ENCODE measurements at regions not wholly inside any gene's neighbourhood (a gene's known extent, or its start where the extent isn't known, plus 50 kb on each side); places are given as distances from the start of the nearest gene placed in this dataset.

DNA sequence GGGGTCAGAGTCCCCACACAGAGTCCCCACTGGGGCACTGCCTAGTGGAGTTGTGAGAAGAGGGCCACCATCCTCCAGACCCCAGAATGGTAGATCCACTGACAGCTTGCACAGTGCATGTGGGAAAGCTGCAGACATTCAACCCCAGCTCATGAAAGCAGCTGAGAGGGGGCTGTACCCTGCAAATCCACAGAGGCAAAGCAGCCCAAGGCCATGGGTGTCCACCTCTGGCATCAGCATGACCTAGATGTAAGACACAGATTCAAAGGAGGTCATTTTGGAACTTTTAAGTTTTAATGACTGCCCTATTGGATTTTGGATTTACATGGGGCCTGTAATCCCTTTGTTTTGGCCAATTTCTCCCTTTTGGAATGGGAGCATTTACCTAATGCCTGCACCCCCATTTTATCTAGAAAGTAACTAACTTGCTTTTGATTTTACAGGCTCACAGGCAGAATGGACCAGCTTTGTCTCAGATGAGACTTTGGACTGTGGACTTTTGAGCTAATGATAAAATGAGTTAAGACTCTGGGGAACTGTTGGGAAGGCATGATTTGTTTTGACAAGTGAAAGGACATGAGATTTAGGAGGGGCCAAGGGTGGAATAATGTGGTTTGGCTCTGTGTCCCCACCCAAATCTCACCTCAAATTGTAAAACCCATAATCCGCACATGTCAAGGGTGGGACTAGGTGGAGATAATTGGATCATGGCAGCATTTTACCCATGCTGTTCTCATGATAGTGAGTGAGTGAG is 56.3 kb upstream of the ITGA1 start:
- DNase-seq (ENCODE audit: low spot score in 2 of 2) = no peak
- peaks cover 6% of the 10 kb centered on the region for H3K4me1 ChIP-seq
- H3K4me3 ChIP-seq = no peak overlapping the region
- TF ChIP-seq POLR2AphosphoS5 (IDR thresholded peaks at IDR 0.05) = no peak
- no peak for TF ChIP-seq EP300 (IDR thresholded peaks at IDR 0.05)
- TF ChIP-seq, protein P1, sequence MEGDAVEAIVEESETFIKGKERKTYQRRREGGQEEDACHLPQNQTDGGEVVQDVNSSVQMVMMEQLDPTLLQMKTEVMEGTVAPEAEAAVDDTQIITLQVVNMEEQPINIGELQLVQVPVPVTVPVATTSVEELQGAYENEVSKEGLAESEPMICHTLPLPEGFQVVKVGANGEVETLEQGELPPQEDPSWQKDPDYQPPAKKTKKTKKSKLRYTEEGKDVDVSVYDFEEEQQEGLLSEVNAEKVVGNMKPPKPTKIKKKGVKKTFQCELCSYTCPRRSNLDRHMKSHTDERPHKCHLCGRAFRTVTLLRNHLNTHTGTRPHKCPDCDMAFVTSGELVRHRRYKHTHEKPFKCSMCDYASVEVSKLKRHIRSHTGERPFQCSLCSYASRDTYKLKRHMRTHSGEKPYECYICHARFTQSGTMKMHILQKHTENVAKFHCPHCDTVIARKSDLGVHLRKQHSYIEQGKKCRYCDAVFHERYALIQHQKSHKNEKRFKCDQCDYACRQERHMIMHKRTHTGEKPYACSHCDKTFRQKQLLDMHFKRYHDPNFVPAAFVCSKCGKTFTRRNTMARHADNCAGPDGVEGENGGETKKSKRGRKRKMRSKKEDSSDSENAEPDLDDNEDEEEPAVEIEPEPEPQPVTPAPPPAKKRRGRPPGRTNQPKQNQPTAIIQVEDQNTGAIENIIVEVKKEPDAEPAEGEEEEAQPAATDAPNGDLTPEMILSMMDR (IDR thresholded peaks at IDR 0.05) = no peak
- TF ChIP-seq POLR2A (IDR thresholded peaks at IDR 0.05) = no peak
- no peaks in the 10 kb centered on the region for H3K27me3 ChIP-seq
- H3K9me3 ChIP-seq = no peaks in the 10 kb centered on the region
- 90% methylated on average over 1 of the region's 1 CpG for WGBS
- no peaks in the 10 kb centered on the region for H3K36me3 ChIP-seq
- no peak overlapping the region for H3K27ac ChIP-seq

DNA sequence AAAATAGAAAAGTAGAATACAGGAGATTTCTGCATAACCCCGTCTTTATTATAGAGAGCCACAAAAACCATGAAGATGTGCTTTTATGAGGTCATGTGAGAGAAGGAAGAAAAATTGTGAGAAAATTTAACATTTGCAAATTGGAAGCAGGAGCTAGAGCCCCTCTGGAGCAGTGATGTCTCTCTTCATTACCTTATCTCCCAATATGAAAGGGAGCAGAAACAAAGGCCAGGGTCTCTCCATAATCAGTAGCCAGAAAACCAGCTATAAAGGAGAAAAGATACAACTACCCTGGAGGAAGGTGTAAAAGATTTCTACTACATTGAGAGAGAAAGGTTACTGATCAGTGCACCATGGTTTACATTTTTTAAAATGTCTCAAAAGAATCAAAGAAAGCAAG is 53.2 kb upstream of the ITGA1 start:
- H3K36me3 ChIP-seq = no peaks in the 10 kb centered on the region
- DNase-seq (ENCODE audit: low spot score in 2 of 2) = no peak
- no peaks in the 10 kb centered on the region for H3K9me3 ChIP-seq
- H3K27ac ChIP-seq = no peak overlapping the region
- 89% methylated on average over 1 of the region's 1 CpG for WGBS
- H3K27me3 ChIP-seq = no peaks in the 10 kb centered on the region
- TF ChIP-seq POLR2A (IDR thresholded peaks at IDR 0.05) = no peak
- TF ChIP-seq, protein P1 (IDR thresholded peaks at IDR 0.05) = no peak
- no peak for TF ChIP-seq POLR2AphosphoS5 (IDR thresholded peaks at IDR 0.05)
- TF ChIP-seq EP300 (IDR thresholded peaks at IDR 0.05) = no peak
- H3K4me1 ChIP-seq = no peaks in the 10 kb centered on the region
- H3K4me3 ChIP-seq = no peak overlapping the region

DNA sequence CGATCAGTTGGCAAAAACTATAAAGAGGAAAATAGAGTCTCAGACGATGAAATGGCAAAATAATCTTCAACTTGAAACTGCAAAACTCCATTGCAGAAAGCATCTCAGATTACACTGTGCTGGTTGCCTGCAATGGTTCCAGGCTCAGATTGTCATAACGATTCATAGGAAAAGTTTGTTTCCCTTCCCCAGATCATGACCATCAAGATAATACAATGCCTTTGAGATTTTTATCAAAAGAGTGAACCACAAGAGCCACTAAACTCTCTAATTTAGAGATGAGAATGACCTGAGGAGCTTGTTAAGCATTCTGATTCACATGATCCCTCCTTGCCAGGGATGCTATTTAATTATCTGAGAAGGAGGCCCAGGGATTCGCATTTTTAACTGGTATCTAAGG is 52.6 kb upstream of the ITGA1 start:
- Histone ChIP-seq H3K36me3 (no peaks in the 10 kb centered on the region), H3K4me1 (no peaks in the 10 kb centered on the region), H3K4me3 (no peak overlapping the region), H3K27ac (no peak overlapping the region), H3K9me3 (no peaks in the 10 kb centered on the region), H3K27me3 (no peaks in the 10 kb centered on the region)
- WGBS = 69% methylated on average over 4 of the region's 4 CpGs
- no peak for DNase-seq (ENCODE audit: low spot score in 2 of 2)
- TF ChIP-seq EP300 (IDR thresholded peaks at IDR 0.05) = no peak
- TF ChIP-seq POLR2A (IDR thresholded peaks at IDR 0.05) = no peak
- TF ChIP-seq, protein P1 (IDR thresholded peaks at IDR 0.05) = no peak
- TF ChIP-seq POLR2AphosphoS5 (IDR thresholded peaks at IDR 0.05) = no peak
